HEK293 (cell line): ENCODE measurements at regions not wholly inside any gene's neighbourhood (a gene's known extent, or its start where the extent isn't known, plus 50 kb on each side); places are given as distances from the start of the nearest gene placed in this dataset.

Source experiments
- CTCF ChIA-PET: fragments of 350-600 bp; formaldehyde crosslinking; extraction: SDS; loops from one replicate; lab custom pipeline; 2021; ENCODE audit warnings: antibody characterized with exemption; lab: Yijun Ruan, JAX
- POLR2A ChIA-PET: fragments of 300-600 bp; formaldehyde crosslinking; extraction: SDS; loops from one replicate; lab custom pipeline; 2020; ENCODE audit warnings: antibody characterized with exemption, inconsistent platforms; lab: Yijun Ruan, JAX
- H3K27ac ChIP-seq: fragments of 200-500 bp; sonication (Bioruptor generic); 2 replicates; pipeline ENCODE4 v1.5.1; 2014; ENCODE audit warnings: low read depth, low read length, control low read depth, inconsistent platforms; ENCODE audit errors: extremely low read depth
- H3K36me3 ChIP-seq, 2 experiments: fragments of 200-500 bp in 1 of 2; sonication (Bioruptor generic) in 1 of 2; 1 replicate in 1 of 2; 2 replicates in 1 of 2; pipeline ENCODE4 v1.5.1; 2014 to 2017; ENCODE audit warnings: inconsistent platforms in 2 of 2, low read length in 2 of 2; ENCODE audit not compliant: control insufficient read depth in 2 of 2, insufficient read depth in 1 of 2
- H3K4me1 ChIP-seq: fragments of 200-500 bp; sonication (Bioruptor generic); 2 replicates; pipeline ENCODE4 v1.5.1; 2014; ENCODE audit warnings: mild to moderate bottlenecking, low read length, inconsistent platforms; ENCODE audit not compliant: control insufficient read depth, insufficient read depth
- H3K4me3 ChIP-seq: 2 replicates; pipeline ENCODE4 v1.5.1; 2011; ENCODE audit warnings: low read depth, mild to moderate bottlenecking, control low read depth, low read length, moderate library complexity
- H3K9me3 ChIP-seq: fragments of 200-500 bp; sonication (Bioruptor generic); 2 replicates; pipeline ENCODE4 v1.5.1; 2014; ENCODE audit warnings: low read depth, low read length, inconsistent platforms; ENCODE audit not compliant: control insufficient read depth, insufficient read depth
- ZBTB21 ChIP-seq: fragments of 450-650 bp; formaldehyde crosslinking; IDR thresholded peaks from 2 replicates; pipeline ENCODE4 v1.5.1; 2017; ENCODE audit warnings: missing biosample characterization, missing genetic modification characterization
- ZBTB8A ChIP-seq: fragments of 450-650 bp; formaldehyde crosslinking; IDR thresholded peaks from 2 replicates; pipeline ENCODE4 v1.5.1; 2016; ENCODE audit warnings: missing biosample characterization, missing genetic modification characterization
- ZNF426 ChIP-seq: fragments of 450-650 bp; formaldehyde crosslinking; IDR thresholded peaks from 2 replicates; pipeline ENCODE4 v1.5.1; 2017; ENCODE audit warnings: missing biosample characterization, missing genetic modification characterization, mild to moderate bottlenecking, inconsistent platforms, moderate library complexity
- TF ChIP-seq, protein P1 (sequence below): fragments of 450-650 bp; formaldehyde crosslinking; IDR thresholded peaks from 2 replicates; pipeline ENCODE4 v1.5.1; 2016; ENCODE audit warnings: missing biosample characterization, missing genetic modification characterization, low read depth

DNA sequence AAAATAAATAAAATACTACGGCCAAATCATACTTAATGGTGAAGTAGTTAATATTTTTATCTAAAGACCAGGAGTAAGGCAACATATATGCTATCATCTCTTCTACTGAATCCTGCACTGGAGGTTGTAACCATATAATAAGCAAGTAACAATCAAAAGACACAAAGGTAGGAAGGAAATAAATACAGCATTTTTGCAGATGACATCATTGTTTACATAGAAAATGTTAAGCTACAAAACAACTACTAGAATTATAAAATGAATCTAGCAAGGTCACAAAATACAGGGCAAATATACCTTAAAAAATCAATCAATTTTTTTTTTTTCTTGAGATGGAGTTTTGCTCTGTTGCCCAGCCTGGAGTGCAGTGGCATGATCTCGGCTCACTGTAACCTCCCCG lies 51.6 kb upstream of the BDKRB2 start:
- TF ChIP-seq ZBTB8A, result no peak
- TF ChIP-seq ZBTB21 (tag by site-specific recombination), result no peak
- TF ChIP-seq, protein P1, sequence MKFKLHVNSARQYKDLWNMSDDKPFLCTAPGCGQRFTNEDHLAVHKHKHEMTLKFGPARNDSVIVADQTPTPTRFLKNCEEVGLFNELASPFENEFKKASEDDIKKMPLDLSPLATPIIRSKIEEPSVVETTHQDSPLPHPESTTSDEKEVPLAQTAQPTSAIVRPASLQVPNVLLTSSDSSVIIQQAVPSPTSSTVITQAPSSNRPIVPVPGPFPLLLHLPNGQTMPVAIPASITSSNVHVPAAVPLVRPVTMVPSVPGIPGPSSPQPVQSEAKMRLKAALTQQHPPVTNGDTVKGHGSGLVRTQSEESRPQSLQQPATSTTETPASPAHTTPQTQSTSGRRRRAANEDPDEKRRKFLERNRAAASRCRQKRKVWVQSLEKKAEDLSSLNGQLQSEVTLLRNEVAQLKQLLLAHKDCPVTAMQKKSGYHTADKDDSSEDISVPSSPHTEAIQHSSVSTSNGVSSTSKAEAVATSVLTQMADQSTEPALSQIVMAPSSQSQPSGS (tag by site-specific recombination), result peak; percentile 71; the same call in 1 of the 2 replicates
- no peak for TF ChIP-seq ZNF426 (tag by site-specific recombination)
- no peaks in the 10 kb centered on the region for H3K9me3 ChIP-seq
- H3K4me3 ChIP-seq, result no peak overlapping the region
- no peaks in the 10 kb centered on the region for H3K36me3 ChIP-seq
- ChIA-PET POLR2A (no interaction called here), CTCF (interaction anchor here (0.6 to 0.7 kb wide), 4 partner anchors 52 to 282 kb away, joined by 3 to 4 read pairs (median 3); no protein-coding TSS in a partner anchor)
- H3K27ac ChIP-seq, result no peak overlapping the region
- no peaks in the 10 kb centered on the region for H3K4me1 ChIP-seq
